K562 (cell line): ENCODE measurements at regions not wholly inside any gene's neighbourhood (a gene's known extent, or its start where the extent isn't known, plus 50 kb on each side); places are given as distances from the start of the nearest gene placed in this dataset.

Experiments
- JUNB ChIP-seq: fragments of 450-650 bp; formaldehyde crosslinking; conservative IDR thresholded peaks from 2 replicates; pipeline ENCODE4 v1.4.0; 2020; ENCODE audit warnings: mild to moderate bottlenecking
- KDM4B ChIP-seq, 2 experiments: fragments of 450-650 bp in 1 of 2; sonication (generic) in 1 of 2; IDR thresholded peaks; 2 replicates each; pipeline ENCODE4 v1.6.1; 2016 to 2017; ENCODE audit warnings: borderline replicate concordance in 2 of 2, antibody characterized with exemption in 1 of 2, low read depth in 1 of 2, mild to moderate bottlenecking in 1 of 2
- MTA2 ChIP-seq: fragments of 450-650 bp; IDR thresholded peaks from 2 replicates; pipeline ENCODE4 v1.6.1; 2016; ENCODE audit warnings: low read depth
- NFIC ChIP-seq: fragments of 450-650 bp; IDR thresholded peaks from 2 replicates; pipeline ENCODE4 v1.6.1; 2017; ENCODE audit warnings: mild to moderate bottlenecking, inconsistent platforms
- NONO ChIP-seq, 2 experiments: fragments of 200-400 bp in 1 of 2; fragments of 450-650 bp in 1 of 2; formaldehyde crosslinking in 1 of 2; IDR thresholded peaks; 2 replicates each; pipeline ENCODE4 v1.6.1; 2017; ENCODE audit warnings: low read depth in 2 of 2, mild to moderate bottlenecking in 2 of 2, moderate library complexity in 2 of 2, low read length in 1 of 2
- SIN3A ChIP-seq, 2 experiments: fragments of 150-350 bp in 1 of 2; IDR thresholded peaks; 2 replicates each; pipeline ENCODE4 v1.6.1; 2011 to 2016; ENCODE audit warnings: borderline replicate concordance in 2 of 2, low read depth in 2 of 2, low read length in 2 of 2, mild to moderate bottlenecking in 2 of 2, moderate library complexity in 2 of 2; ENCODE audit not compliant: control insufficient read depth in 1 of 2
- ZKSCAN8 ChIP-seq: fragments of 200-800 bp; sonication (Bioruptor generic); IDR thresholded peaks from 2 replicates; pipeline ENCODE4 v1.6.1; 2016; ENCODE audit warnings: missing genetic modification characterization, missing compliant biosample characterization
- TF ChIP-seq, protein P1 (sequence below): sonication (generic); formaldehyde crosslinking; IDR thresholded peaks from 2 replicates; pipeline ENCODE4 v1.9.0; 2022; ENCODE audit warnings: mild to moderate bottlenecking, missing genetic modification reagents

DNA sequence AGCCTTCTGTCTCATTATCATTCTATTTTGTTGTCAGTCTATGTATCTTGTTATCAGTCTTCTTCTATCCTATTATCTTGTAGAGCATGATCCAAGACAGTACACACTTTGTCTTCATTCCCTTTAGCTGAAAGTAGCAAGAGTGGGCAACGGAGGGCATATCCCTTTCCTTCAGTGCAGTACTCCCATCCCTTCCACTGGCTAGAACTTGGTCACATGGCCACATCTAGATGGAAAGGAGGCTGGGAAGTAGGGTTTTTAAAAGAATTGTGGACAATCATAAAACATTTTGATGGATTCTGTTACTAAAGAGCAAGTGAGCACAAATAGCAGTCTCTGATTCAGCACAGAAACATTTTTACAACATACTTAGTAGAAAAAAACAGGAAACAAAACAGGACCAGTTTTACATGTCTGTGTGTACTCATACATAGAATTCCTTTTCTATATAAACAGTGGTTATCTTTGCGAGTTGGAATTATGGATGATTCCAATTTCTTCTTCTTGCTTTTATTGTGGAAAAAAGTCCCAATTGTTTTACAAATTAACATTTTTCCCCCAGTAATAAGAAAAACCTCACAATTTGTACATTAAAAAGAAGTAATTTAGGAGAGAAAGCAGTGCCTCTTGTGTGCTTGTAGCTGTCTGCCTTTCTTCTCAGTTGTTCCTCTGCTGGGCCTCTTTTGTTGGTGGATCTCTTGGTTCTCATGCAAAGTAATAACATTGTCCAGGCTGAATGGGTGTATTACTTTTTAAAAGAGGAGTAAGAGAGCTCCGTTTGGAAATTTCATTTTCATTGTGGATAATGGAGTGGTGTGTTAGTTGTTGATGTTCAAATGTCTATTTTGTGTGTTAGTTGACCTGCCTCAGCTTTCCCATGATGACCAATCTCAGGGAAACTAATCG is 410.9 kb upstream of the TRPC7 start:
- no peak for TF ChIP-seq MTA2
- TF ChIP-seq NFIC, result no peak
- no peak for TF ChIP-seq JUNB
- TF ChIP-seq KDM4B (IDR thresholded peaks at IDR 0.05; ENCODE audit: borderline replicate concordance in 2 of 2, low read depth in 1 of 2), result no peak
- no peak for TF ChIP-seq ZKSCAN8 (CRISPR knock-in tag)
- no peak for TF ChIP-seq NONO (IDR thresholded peaks at IDR 0.05; ENCODE audit: low read depth in 2 of 2, low read length in 1 of 2)
- no peak for TF ChIP-seq SIN3A (IDR thresholded peaks at IDR 0.05; ENCODE audit: borderline replicate concordance in 2 of 2, control insufficient read depth in 1 of 2, low read depth in 2 of 2, low read length in 2 of 2)
- TF ChIP-seq, protein P1, sequence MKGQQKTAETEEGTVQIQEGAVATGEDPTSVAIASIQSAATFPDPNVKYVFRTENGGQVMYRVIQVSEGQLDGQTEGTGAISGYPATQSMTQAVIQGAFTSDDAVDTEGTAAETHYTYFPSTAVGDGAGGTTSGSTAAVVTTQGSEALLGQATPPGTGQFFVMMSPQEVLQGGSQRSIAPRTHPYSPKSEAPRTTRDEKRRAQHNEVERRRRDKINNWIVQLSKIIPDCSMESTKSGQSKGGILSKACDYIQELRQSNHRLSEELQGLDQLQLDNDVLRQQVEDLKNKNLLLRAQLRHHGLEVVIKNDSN (CRISPR knock-in tag), result no peak
